ENCODE measurements at regions not wholly inside any gene's neighbourhood (a gene's known extent, or its start where the extent isn't known, plus 50 kb on each side); places are given as distances from the start of the nearest gene placed in this dataset.

- no peak for DNase-seq (ENCODE audit: low read depth)
- no peak overlapping the region for H3K4me3 ChIP-seq (ENCODE audit: low read depth, low read length)
- no peak for TF ChIP-seq CTCF (IDR thresholded peaks at IDR 0.05; ENCODE audit: control insufficient read depth, extremely low read depth, insufficient read depth)
Observed at GRCh38 chr2:8162552-8162951, 519.3 kb upstream of the ID2 start.

DNA sequence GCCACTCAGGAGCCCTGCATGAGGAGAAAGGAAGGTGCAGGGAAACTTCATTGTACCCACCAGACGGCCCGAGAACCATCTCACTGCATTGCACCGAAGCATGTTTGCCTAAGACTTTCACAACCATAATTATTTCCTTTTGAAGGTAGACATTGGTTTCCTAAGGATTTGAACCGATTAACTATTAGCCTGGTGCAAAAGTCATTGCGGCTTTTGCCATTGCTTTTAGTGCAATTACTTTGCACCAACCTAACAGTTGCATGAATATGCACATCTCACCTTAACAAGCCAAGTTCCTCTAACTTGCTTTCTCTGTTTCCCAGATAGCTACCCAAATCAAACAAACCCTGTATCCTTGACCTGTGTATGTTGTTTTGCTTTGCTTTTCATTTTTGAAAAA is 516.3 kb upstream of the ID2 start:
- no peak overlapping the region for H3K4me3 ChIP-seq (ENCODE audit: low read depth, low read length)
- DNase-seq (ENCODE audit: low read depth): no peak
- no peak for TF ChIP-seq CTCF (IDR thresholded peaks at IDR 0.05; ENCODE audit: control insufficient read depth, extremely low read depth, insufficient read depth)

GRCh38 chr2:8168022-8168717 is 513.7 kb upstream of the ID2 start:
- no peak for DNase-seq (ENCODE audit: low read depth)
- no peak for TF ChIP-seq CTCF (IDR thresholded peaks at IDR 0.05; ENCODE audit: control insufficient read depth, extremely low read depth, insufficient read depth)
- H3K4me3 ChIP-seq (ENCODE audit: low read depth, low read length): no peak overlapping the region

DNA sequence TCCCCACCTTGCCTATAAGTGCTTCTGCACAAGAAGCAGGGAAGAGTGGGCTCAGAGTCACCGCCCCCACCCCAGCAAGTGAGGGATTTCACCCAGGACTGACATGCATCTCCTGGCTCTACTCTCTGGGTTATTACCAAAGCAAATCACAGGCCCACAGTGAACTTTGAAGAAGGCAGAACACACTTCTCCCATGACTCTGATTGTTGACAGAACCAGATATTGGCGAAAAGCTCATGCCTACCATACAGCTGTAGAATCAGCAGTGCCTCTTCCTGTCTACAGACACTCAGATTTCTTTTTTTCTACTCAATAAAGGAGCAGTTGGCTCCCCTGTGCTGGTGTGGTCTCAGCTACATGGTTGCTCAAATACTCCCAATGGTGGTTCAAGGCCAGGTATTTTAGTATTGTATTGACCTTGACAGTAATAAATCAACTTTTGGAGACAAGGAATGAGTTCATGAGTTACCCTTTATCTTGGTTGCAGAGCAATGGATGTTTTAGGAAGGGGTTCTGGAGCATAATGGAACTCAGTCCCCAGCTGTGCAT is 512.9 kb upstream of the ID2 start:
- H3K4me3 ChIP-seq (ENCODE audit: low read depth, low read length): no peak overlapping the region
- DNase-seq (ENCODE audit: low read depth): no peak
- no peak for TF ChIP-seq CTCF (IDR thresholded peaks at IDR 0.05; ENCODE audit: control insufficient read depth, extremely low read depth, insufficient read depth)

- no peak for DNase-seq (ENCODE audit: low read depth)
- no peak overlapping the region for H3K4me3 ChIP-seq (ENCODE audit: low read depth, low read length)
- no peak for TF ChIP-seq CTCF (IDR thresholded peaks at IDR 0.05; ENCODE audit: control insufficient read depth, extremely low read depth, insufficient read depth)
Observed at GRCh38 chr2:8169443-8169842, 512.4 kb upstream of the ID2 start.

DNA sequence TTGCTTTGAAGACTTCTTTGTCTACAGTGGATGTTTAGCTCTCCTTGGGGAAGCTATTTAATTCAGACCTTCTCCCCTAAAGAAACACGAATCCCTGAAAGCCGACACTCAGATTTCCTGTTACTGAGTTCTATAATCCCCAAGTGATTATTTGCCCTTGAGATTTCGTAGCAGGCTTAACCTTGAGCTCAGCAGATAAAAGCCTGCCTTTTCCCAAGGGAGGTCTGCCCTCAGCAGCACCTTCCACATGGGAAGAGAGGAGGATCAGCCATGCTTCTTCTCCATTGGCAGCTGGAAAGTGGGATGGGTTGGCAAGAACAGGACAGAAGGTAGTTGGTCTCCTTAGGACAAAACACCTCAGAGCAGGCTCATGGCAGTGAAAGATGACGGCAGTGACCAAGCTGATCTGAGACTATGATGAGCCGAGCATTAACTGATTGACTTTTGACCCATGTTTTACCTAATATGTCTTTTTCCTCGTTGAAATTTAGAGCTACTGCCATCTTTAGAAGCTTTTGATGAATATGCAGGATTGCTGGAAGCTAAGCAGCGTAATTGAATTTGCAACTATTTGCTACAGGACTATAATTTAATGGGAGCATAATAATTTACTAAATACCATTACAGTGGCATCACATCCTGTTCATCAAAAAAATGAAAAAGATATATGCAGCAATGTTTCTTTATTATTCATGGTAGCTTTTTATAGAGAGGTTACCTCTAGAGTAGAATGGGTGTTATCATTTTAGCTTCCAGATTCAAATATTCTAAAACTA is 511.1 kb upstream of the ID2 start:
- H3K4me3 ChIP-seq (ENCODE audit: low read depth, low read length): no peak overlapping the region
- DNase-seq (ENCODE audit: low read depth): no peak
- TF ChIP-seq CTCF (IDR thresholded peaks at IDR 0.05; ENCODE audit: control insufficient read depth, extremely low read depth, insufficient read depth): no peak
